GM12878 (cell line): ENCODE measurements at regions not wholly inside any gene's neighbourhood (a gene's known extent, or its start where the extent isn't known, plus 50 kb on each side); places are given as distances from the start of the nearest gene placed in this dataset.

Source experiments
- ASH2L ChIP-seq: fragments of 300-600, 200-600 bp; sonication (generic); IDR thresholded peaks from 2 replicates; pipeline ENCODE4 v1.6.1; 2017; ENCODE audit warnings: low read depth, mild to moderate bottlenecking, borderline replicate concordance
- BCL11A ChIP-seq: IDR thresholded peaks from 2 replicates; pipeline ENCODE4 v1.6.1; 2011; ENCODE audit warnings: low read depth, low read length
- CEBPZ ChIP-seq: fragments of 150-350 bp; IDR thresholded peaks from 2 replicates; pipeline ENCODE4 v1.6.1; 2016; ENCODE audit warnings: low read depth, low read length
- CHD1 ChIP-seq: IDR thresholded peaks from 2 replicates; pipeline ENCODE4 v1.6.1; 2012; ENCODE audit warnings: low read depth, low read length, improper control_type of control experiment
- E2F8 ChIP-seq: fragments of 450-650 bp; IDR thresholded peaks from 2 replicates; pipeline ENCODE4 v1.6.1; 2018; ENCODE audit warnings: mild to moderate bottlenecking, low read depth, moderate library complexity; ENCODE audit not compliant: partially characterized antibody
- GABPA ChIP-seq: IDR thresholded peaks from 2 replicates; pipeline ENCODE4 v1.6.1; 2014; ENCODE audit warnings: antibody characterized with exemption, low read depth, mild to moderate bottlenecking, inconsistent platforms
- IKZF2 ChIP-seq, 2 experiments: fragments of 450-650 bp; IDR thresholded peaks; 2 replicates each; pipeline ENCODE4 v1.6.1; 2017; ENCODE audit warnings: mild to moderate bottlenecking in 2 of 2, moderate library complexity in 2 of 2
- KLF5 ChIP-seq: fragments of 450-650 bp; IDR thresholded peaks from 2 replicates; pipeline ENCODE4 v1.6.1; 2014; ENCODE audit warnings: mild to moderate bottlenecking; ENCODE audit not compliant: partially characterized antibody
- MXI1 ChIP-seq: fragments of 150-350 bp; IDR thresholded peaks from 2 replicates; pipeline ENCODE4 v1.6.1; 2011; ENCODE audit warnings: low read depth, mild to moderate bottlenecking, inconsistent platforms, low read length, improper control_type of control experiment
- NR2F1 ChIP-seq: fragments of 450-650 bp; conservative IDR thresholded peaks from 2 replicates; pipeline ENCODE4 v1.6.1; 2017; ENCODE audit warnings: mild to moderate bottlenecking
- NRF1 ChIP-seq: conservative IDR thresholded peaks from 2 replicates; pipeline ENCODE4 v1.6.1; 2011; ENCODE audit warnings: mild to moderate bottlenecking, low read depth, low read length, improper control_type of control experiment
- PML ChIP-seq: IDR thresholded peaks from 2 replicates; pipeline ENCODE4 v1.6.1; 2012; ENCODE audit warnings: low read length, inconsistent platforms
- PRDM15 ChIP-seq: fragments of 450-650 bp; formaldehyde crosslinking; IDR thresholded peaks from 2 replicates; pipeline ENCODE4 v1.4.0; 2020; ENCODE audit warnings: mild to moderate bottlenecking, moderate library complexity
- RELA ChIP-seq: fragments of 450-650 bp; IDR thresholded peaks from 2 replicates; pipeline ENCODE4 v1.8.0; 2014; ENCODE audit warnings: borderline replicate concordance; ENCODE audit not compliant: partially characterized antibody
- TCF7 ChIP-seq: IDR thresholded peaks from 2 replicates; pipeline ENCODE4 v1.6.1; 2014; ENCODE audit warnings: antibody characterized with exemption, borderline replicate concordance
- ZNF217 ChIP-seq: fragments of 450-650 bp; IDR thresholded peaks from 2 replicates; pipeline ENCODE4 v1.6.1; 2017; ENCODE audit warnings: antibody characterized with exemption, mild to moderate bottlenecking
- ZNF24 ChIP-seq: fragments of 450-650 bp; IDR thresholded peaks from 2 replicates; pipeline ENCODE4 v1.6.1; 2017; ENCODE audit warnings: antibody characterized with exemption, mild to moderate bottlenecking
- ZNF592 ChIP-seq: fragments of 450-650 bp; IDR thresholded peaks from 2 replicates; pipeline ENCODE4 v1.6.1; 2017; ENCODE audit warnings: mild to moderate bottlenecking, moderate library complexity

- TF ChIP-seq PRDM15 (CRISPR knock-in tag) (no peak), ZNF592 (no peak), BCL11A (peak; percentile 49; the same call in 1 of the 2 replicates), GABPA (no peak), MXI1 (no peak), KLF5 (no peak), E2F8 (peak; percentile 63), ASH2L (no peak), CHD1 (no peak), ZNF217 (peak; percentile 73; the same call in 1 of the 2 replicates), NR2F1 (no peak), IKZF2 (IDR thresholded peaks at IDR 0.05) (peak; percentile 47 to 55; a peak in 2 of 4 replicates), TCF7 (no peak), RELA (no peak), ZNF24 (peak; percentile 22; the same call in 1 of the 2 replicates), CEBPZ (no peak), NRF1 (no peak), PML (no peak)
Measured at GRCh38 chr6:144353871-144354314, 68.8 kb downstream of the UTRN start (continued).
